ENCODE measurements at regions not wholly inside any gene's neighbourhood (a gene's known extent, or its start where the extent isn't known, plus 50 kb on each side); places are given as distances from the start of the nearest gene placed in this dataset.

DNA sequence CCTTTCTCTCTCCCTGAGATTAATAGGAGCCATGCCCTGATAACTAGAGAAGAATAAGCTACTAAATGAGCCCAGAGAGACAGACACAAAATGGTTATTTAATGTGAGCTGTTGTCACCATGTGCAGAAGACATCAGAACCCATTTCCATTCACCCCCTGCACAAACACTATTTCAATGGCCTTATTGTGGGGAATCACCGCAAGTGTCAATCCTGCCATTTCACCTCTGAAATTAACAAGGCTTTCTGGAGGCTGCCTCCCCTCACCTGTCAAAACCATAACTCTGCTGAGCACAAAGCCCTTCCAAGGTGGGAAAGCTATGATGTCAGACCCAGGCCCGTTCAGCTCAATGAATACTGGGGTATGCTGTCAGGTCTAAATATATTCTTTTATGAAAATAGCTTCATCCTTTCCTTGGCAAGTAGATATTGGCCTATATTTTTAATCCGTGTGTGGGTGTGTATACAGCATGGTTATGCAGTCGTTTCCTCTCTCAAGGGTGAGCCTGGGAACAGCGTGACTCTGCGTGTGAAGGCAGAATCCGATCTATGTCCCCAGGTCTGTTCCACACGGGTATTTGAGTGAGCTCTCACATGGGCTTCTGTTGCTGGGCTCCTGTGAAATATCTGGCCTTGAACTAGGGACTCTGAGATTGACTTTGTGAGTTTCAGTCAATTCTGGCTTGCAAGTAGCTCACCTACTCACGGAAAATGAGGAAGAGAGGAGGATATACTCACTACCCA, 266.3 kb downstream of the FBXW7 start:
- DNase-seq (ENCODE audit: low read depth in 2 of 2), result no peak

DNA sequence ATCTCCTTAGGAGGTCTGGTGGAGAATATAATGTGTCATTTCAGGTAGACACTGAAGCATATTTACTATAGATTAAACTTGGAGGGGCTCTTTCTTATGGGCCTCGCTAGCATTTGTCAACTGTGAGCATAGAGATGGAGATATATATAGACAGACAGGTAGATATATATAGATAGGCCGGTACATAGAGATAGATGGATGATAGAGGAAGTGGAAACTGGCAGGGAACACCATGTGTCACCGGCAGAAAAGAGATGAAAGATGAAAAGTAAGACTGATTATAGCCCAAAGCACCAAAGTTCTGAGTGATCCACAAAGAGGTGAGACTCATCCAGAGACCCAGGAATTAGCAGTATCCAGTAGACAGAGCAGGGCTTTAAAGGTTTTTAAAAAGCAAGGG, 268.1 kb downstream of the FBXW7 start:
- no peak for DNase-seq (ENCODE audit: low read depth in 2 of 2)

DNA sequence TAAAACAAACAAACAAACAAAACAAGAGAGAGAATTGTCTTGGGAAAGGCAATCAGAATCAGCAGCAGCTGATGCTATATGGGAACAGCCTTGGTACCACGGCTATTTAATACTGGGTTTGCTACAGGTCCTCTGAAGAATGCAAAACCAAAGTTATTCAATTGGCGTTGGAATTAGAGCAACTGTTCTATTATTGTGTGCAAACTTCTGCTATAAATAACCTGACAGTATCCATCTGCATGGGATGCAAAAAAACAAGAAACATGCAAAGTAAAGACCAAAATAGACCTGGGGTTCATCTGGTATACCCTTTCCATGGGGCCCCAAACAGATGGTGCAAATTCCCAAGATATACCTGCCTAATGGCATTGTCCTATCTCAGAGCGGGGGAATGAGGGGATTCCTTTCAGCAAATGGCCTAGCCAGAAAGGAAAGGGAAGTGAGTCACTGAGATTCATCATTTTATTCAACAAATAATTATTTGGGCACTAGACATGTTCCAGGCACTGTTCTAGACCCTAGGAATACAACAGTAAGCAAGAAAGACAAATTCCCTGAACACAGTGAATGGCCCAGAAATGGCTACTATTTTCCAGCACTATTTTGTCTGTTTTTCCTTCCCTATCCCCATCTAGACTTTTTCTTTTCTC, 268.9 kb downstream of the FBXW7 start:
- DNase-seq (ENCODE audit: low read depth in 2 of 2), result no peak

DNA sequence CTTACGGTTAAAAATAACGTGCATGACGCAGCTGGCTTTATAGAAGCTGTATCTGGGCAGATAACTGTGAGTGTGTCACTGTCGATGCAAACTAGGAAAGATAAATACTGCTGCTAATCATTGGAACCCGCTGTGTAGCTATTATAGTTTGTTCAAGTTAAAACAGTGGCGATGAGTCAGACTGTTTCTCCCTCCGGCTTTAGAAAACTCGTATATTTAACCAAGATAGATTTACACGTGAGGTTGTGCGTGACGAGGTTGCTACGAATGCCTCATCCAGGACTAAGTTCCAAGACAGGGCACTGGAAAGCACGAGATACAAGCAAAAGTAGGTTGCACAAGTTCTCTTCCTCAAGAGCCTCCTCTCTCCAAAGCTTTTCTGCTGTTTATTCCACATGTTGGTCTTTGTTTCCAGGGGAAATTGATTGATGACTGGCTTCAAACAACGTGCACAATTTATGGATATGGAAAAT, 270.7 kb downstream of the FBXW7 start:
- DNase-seq (ENCODE audit: low read depth in 2 of 2), result no peak

DNA sequence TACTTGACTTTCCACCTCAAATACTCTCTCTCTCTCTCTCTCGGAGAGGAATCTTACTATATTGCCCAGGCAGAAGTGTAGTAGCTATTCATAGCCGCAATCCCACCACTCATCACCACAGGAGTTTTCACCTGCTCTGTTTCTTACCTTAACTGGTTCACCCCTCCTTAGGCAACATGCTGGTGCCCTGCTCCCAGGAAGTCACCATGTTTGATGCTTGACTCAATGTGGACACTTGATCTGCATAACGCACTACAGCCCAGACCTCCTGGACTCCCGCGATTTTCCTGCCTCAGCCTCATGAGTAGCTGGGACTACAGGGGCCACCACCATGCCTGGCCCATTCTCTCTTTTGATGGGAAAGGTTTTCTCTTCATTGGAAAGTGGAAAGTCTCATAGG, 271.8 kb downstream of the FBXW7 start:
- no peak for DNase-seq (ENCODE audit: low read depth in 2 of 2)

DNA sequence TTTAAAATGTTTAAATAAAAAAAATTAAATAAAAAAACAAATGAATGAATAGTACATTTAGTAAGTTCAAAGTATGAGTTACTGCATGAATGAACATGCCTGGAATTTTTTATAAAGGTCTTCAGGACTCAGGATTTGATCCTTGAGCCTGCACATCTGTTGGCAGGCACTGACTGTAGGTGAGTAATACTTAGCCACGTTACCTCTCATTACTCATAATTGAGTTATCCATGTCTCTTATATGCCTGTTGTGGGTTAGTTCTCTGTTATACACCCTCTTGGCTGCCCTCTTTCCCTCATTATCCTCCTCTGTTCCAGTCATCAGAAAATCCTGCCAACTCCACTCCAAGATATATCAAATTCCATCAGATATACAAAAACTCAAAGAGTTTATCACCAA, 276.0 kb downstream of the FBXW7 start:
- DNase-seq (ENCODE audit: low read depth in 2 of 2), result peak in 1 of 2 experiments; percentile 13

DNA sequence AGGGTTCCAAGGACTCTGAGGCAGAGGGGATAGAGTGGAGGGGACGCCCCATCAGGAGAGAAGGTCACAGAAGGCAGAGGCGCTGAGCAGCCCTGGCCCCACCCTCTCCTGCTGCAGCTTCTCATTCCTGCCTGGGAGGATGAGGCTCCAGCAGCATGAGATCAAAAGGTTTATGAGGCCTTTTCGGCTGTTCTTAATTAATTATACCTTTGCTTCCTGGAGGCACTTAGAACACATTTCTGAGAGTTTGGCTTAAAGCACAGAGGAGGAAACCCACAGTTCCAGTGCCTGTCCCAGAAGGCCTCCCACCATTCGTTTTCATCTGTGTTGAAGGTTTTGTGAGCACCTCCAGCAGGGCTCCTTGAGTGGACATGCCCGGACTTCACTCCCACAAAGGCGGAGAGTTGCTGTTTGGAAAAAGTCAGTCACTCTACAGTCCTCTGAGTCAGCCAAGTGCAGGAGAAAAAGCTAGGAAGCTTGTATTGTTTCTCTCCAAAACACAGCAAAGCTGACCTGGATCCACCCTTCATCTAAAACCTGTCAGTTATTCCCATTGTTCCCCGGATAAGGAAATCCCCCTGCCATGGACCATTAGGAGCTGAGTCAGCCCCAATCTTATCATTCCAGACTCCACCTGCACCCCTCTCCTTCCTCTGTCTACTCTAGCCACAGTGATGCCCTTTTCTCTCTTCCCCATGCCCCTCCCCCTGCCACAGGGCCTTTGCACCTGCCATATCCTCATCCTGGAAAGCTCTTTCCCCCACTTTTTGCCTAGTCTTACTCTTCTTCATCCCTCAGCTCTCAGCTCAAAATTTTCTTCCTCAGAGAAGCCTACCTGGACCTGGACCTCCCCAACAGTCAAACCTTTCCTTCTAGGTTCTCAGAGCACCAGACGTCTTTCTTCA, 276.8 kb downstream of the FBXW7 start:
- no peak for DNase-seq (ENCODE audit: low read depth in 2 of 2)

DNA sequence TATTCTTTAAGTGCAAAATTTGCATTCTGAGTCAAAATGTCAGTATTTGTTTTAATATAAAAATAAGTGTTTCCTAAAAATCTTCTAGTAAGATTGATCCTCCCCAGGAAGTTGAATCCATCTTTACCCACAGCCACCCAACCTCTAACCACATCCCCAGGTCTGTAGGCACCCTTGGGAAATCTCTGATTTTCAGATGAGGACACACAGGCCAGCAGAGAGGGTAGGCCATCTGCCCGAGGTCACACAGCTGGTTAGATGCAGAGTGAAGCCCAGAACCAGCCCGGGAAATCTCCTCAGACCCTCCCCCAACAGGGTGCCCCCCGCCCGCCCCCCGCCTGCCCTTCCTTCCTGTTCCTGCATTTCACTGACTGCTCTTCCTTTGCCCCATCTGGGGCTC, 277.5 kb downstream of the FBXW7 start:
- DNase-seq (ENCODE audit: low read depth in 2 of 2), result no peak

DNA sequence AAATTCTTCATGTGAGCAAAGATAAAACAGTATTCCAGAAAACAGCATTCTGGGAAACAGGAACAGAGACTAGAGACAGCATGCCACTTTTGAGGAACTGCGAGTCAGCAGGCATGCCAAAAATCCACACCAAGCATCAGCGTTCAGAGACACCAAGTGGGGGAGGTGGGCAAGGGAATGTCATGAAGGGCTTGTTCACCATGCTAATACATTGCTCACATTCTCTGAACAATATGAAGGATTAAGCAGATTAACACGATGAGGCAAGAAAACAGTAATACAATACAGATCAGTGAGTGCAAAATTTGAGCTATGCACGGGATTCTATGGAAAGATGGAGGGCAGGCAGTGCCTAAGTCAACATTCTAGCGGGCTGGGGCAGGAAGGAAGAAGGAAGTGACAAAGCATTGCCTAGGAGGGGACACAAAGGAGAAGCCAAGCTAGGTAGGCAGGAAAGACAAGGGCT, 278.3 kb downstream of the FBXW7 start:
- DNase-seq (ENCODE audit: low read depth in 2 of 2), result peak in 1 of 2 experiments; percentile 31

DNA sequence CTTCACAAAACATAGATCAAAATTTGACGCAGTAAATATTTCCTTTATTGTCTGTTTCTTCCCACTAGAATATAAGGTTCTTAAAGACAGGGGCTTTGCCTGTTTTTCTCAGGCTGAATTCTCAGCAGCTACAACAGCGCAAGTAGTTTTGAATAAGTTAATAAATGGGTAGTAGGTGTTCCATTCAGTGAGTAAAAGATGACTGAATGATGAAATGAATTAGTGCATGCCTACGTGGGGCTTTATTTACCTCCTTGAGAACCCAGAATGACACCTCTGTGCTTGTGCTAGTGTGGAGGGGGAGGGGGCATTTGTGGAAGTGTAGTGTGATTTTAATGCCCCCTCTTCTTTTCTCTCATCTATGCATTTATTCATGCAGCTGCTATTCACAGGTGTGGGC, 278.9 kb downstream of the FBXW7 start:
- DNase-seq (ENCODE audit: low read depth in 2 of 2), result no peak

DNA sequence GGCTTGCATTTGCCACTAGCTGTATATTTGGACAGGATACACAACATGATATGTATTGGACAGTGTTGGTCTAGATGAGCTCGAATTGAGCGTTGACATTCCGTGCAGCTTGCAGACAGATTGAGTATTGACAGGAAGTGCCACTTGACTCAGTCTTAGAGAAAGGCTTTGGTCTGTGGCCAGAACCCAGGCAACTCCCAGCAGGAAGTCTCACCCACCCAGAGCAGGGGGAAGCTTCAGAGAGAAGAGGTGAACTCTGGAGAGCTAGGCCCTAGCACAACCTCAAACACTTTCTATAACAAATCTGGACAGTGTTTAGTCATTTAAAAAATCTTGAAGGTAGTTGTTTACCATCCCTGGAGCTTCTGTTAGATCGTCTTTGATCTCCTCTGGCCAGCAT, 280.5 kb downstream of the FBXW7 start:
- DNase-seq (ENCODE audit: low read depth in 2 of 2), result no peak

DNA sequence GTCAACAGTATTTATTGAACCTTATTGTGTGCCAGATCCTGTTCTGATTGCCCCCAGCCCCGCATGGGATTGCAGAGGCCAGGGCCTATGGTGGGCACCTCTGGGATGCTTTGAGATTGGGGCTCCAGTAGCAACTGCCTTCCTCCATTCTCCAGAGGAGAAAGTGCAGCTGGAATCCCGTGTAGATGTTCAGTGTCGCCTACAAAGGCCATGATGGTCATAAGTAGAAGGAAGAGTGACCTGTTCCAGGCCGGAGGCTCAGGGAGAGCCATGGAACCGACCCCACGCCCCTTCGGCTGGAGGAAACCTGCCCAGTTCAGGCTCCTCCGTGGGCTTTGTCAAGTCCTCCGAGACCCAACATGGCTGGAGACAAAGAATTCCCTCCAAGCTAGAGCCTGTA, 287.5 kb downstream of the FBXW7 start:
- DNase-seq (ENCODE audit: low read depth in 2 of 2), result no peak

DNA sequence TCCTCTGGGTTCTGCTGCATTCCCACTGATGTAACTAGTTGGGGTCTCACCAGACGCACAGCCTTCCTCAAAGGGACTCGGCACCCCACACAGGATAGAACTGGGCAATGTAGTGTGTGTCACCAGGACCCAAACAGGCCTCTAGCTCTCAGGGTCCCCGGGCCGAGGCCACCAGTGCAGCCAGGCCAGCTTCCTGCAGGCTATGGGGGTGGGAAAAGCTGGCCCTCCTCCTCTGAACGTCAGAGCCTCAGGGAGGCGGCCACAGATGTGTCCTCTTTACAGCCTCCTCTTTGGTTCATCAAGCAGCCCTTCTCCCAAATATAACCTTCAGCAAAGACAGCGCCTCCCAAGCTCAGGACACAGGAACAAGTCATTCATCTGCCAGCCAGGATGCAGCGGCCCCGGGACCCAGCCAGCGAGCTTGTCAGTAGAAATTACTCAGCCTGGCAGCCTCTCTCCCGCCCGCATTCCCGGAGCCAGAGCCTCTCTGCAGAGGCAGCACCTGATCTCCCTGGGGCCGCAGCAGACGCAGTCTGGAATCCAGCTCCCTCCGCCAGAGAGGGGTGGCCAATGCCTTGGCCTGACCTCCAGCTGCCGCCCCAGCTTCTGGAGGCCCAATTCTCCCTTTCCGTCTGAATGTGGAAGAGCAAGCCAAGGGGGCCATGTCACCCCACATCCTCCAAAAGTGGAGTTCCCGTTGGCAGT, 288.5 kb downstream of the FBXW7 start:
- DNase-seq (ENCODE audit: low read depth in 2 of 2), result no peak

DNA sequence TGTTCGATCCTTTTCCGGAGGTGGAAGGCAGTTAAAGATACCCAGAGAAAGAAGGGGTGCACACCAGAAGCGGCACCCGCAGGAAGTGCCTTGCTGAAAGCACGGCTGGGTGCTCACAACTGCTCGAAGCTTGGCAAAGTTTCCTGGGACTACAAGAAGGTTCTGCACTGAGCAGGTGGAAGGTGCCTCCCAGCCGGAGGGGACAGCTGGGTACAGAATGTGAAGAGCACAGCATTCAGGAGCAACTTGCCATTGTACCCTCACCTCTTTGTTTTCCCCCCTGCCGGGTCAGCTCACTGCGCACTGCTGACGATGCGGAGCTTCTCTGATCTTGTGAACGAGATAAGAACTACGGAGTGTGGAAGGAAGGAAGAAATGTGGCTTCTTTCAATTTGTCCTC, 289.2 kb downstream of the FBXW7 start:
- no peak for DNase-seq (ENCODE audit: low read depth in 2 of 2)

DNA sequence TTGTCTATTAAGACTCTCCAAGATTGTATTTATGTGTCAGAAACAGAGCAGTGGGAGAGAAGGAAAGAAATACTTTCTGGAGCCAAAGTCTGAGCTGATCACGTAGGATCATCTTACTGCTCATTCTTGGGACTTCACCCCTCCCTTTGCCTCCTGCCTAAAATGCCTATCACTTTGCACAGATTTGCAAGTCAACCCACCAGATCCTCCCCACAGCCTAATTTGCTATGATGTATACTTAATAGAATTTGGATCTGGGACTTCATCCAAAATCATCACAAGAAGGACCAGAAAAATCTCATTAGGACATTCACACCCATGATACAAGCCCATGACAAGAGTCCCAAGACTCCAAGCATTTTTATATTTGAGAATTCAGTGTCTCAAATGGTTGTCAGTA, 290.2 kb downstream of the FBXW7 start:
- no peak for DNase-seq (ENCODE audit: low read depth in 2 of 2)

DNA sequence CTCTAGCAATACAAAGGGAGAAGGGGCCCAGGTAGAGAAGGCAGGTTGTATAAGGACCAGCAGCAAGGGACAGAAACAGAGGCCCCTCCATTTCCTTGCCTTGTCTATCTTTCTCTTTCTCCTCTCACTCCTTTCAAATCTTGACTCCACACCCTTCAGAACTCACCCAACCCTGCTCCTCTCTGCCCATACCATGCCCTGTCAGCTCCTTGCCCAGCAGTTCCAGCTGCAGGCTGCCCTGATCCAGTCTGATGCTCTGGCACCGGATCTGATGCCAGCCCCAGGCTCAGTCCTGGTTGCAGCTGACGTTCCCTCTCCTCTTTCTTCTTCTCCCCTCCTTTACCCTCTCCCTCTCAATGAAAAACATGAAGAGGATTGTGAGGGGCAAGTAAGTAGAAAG, 291.2 kb downstream of the FBXW7 start:
- no peak for DNase-seq (ENCODE audit: low read depth in 2 of 2)

DNA sequence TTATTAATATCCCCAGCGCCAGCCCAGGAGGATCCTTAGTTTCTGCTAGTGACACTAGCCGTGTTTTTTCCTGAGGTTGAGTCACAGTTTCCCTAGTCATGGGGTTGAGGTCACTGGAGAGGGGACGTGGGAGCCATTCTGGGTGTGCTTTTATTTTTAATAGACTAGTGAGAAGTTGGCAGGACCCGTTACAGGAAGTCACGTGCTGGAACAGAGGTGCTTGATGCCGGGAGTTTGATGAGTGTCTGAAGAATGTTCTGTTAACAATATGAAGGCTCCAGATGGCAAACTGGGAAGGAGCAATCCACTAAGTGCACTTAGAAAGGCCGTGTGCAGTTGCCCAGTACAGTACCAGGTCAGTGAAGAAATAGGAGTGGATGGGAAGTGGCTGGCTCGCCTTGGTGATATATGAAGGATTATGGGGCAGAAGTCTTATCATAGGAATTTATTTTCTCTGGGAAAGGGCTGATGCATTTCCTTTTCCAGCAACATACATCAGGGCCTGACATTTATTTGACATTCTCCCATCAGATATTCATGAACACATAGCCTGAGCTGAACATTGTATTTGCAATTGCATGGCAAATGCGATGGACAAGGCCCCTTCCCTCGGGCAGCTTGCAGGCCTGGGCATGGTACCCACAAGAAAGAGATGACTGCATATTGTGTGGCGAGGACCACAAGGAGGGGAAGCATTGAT, 291.8 kb downstream of the FBXW7 start:
- no peak for DNase-seq (ENCODE audit: low read depth in 2 of 2)

DNA sequence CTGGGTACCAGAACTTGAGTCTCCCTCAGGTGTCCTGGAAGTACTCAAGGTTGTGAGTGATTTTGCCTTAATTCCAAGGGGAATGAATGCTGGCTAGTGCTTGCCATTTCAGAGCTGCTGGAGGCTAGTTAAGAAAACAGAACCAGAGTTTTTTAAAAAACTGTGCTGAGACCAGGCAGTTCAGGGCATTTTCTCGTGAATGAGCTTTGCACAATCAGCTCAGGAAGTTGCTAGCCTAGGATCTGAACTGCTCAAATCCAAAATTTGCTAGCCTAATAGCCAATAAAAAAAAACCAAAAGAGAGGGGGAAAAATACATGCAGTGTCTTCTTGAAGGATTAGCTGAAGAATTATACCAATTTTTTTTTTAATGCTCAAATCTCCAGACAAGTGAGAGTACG, 292.7 kb downstream of the FBXW7 start:
- DNase-seq (ENCODE audit: low read depth in 2 of 2), result no peak

DNA sequence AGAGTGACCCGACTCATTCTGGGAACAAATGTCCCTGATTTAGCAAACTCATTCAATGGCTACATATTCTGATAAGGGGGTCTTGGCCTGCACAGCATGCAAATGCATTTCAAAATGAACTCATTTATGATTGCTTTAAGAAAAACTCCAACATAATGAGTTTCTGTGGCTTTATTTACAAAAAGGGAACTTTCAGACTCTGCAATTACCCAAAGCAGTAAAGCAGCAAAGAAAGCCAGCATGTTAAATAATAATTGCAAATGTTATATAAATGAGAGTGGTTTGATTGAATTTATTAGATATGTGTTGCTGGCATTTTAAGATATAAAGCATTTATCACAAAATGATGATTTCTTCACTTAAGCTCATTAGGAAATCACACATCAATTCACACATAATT, 295.7 kb downstream of the FBXW7 start:
- no peak for DNase-seq (ENCODE audit: low read depth in 2 of 2)

DNA sequence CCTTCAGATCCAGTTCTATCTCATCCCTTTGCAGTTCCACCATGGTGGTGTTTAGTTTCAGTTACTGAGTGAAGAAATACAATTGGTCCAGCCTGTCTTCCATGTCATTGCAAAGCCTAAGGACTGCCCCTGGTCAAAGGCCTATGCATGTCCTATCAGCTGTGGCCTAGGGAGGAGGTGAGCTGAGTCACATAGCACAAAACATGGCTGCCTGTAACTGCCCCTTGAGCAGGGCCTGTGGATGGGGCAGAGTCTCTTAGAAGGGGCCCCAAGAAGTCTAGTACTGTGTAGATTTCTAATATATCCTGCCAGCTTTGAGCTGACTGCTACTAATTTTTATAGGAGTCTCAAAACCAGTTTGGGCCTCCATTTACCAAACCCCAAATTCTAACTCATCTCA, 296.7 kb downstream of the FBXW7 start:
- no peak for DNase-seq (ENCODE audit: low read depth in 2 of 2)

DNA sequence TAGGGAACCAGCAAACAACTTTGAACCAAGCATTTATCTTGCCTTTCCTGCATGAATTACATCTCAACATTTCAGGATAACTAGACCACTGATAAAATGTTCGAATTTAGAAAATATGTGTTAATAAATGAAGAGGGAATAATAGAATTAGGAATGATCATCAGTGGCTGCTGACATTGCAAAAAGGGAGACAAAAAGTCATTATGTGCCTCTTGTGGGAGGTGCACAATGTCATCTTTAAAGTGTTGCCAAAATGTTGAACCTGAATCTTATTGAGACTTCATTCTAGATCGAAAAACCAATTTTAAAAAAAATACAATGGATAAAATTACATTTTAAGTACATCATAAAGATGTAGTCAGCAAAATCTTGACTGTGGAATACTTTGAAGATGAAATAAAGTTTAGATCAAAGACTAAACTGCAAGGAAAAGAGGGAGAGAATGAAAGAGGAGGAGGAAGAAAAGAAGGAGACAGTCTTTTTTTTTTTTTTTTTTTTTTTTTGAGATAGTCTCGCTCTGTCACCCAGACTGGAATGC, 299.3 kb downstream of the FBXW7 start:
- DNase-seq (ENCODE audit: low read depth in 2 of 2), result no peak
